OCI-LY3 (cell line): ENCODE measurements at regions not wholly inside any gene's neighbourhood (a gene's known extent, or its start where the extent isn't known, plus 50 kb on each side); places are given as distances from the start of the nearest gene placed in this dataset.

ENCODE experiments used
- EZH2phosphoT487 ChIP-seq: fragments of 200-600 bp; shearing (Covaris generic); IDR thresholded peaks from 2 replicates; pipeline ENCODE4 v1.6.1; 2018; ENCODE audit warnings: antibody characterized with exemption, mixed run types, low read depth
- TF ChIP-seq, protein P1 (sequence below): fragments of 200-600, 300-600 bp; sonication (generic); IDR thresholded peaks from 2 replicates; pipeline ENCODE4 v1.5.1; 2014; ENCODE audit warnings: antibody characterized with exemption, low read length, low read depth

DNA sequence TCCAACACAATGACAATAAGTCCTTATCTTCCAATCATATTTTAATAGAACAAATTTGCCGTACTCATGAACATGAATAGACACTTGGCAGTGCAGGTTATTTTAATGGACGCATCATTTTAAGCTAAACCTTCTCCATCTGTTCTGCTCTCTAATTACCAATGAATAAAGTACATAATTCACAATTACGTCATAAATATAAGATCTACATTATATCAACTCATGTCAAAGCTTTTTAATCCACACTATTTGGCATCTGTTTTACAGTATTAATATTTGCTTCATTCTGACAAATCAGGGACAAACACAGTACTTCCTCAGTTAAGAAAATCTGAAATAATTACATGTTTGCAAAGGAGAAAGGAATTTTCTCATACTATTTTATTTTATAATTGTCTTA is 344.1 kb upstream of the DMAC1 start:
- TF ChIP-seq, protein P1, sequence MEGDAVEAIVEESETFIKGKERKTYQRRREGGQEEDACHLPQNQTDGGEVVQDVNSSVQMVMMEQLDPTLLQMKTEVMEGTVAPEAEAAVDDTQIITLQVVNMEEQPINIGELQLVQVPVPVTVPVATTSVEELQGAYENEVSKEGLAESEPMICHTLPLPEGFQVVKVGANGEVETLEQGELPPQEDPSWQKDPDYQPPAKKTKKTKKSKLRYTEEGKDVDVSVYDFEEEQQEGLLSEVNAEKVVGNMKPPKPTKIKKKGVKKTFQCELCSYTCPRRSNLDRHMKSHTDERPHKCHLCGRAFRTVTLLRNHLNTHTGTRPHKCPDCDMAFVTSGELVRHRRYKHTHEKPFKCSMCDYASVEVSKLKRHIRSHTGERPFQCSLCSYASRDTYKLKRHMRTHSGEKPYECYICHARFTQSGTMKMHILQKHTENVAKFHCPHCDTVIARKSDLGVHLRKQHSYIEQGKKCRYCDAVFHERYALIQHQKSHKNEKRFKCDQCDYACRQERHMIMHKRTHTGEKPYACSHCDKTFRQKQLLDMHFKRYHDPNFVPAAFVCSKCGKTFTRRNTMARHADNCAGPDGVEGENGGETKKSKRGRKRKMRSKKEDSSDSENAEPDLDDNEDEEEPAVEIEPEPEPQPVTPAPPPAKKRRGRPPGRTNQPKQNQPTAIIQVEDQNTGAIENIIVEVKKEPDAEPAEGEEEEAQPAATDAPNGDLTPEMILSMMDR = no peak
- TF ChIP-seq EZH2phosphoT487 = no peak
